Fibroblast of pulmonary artery (primary cell): ENCODE measurements at regions not wholly inside any gene's neighbourhood (a gene's known extent, or its start where the extent isn't known, plus 50 kb on each side); places are given as distances from the start of the nearest gene placed in this dataset.

ENCODE experiments used
- DNase-seq: peaks from one replicate; pipeline ENCODE4 v3.0.0-alpha.2; 2010; ENCODE audit warnings: low read depth
- H3K4me3 ChIP-seq: replicated peaks from 2 replicates; pipeline ENCODE4 v1.5.1; 2011; ENCODE audit warnings: low read depth, mild to moderate bottlenecking, control low read depth, low read length, moderate library complexity
- TF ChIP-seq, protein P1 (sequence below): IDR thresholded peaks from 2 replicates; pipeline ENCODE4 v1.5.1; 2011; ENCODE audit warnings: mild to moderate bottlenecking, control low read depth, low read length, inconsistent platforms; ENCODE audit errors: missing control alignments

DNA sequence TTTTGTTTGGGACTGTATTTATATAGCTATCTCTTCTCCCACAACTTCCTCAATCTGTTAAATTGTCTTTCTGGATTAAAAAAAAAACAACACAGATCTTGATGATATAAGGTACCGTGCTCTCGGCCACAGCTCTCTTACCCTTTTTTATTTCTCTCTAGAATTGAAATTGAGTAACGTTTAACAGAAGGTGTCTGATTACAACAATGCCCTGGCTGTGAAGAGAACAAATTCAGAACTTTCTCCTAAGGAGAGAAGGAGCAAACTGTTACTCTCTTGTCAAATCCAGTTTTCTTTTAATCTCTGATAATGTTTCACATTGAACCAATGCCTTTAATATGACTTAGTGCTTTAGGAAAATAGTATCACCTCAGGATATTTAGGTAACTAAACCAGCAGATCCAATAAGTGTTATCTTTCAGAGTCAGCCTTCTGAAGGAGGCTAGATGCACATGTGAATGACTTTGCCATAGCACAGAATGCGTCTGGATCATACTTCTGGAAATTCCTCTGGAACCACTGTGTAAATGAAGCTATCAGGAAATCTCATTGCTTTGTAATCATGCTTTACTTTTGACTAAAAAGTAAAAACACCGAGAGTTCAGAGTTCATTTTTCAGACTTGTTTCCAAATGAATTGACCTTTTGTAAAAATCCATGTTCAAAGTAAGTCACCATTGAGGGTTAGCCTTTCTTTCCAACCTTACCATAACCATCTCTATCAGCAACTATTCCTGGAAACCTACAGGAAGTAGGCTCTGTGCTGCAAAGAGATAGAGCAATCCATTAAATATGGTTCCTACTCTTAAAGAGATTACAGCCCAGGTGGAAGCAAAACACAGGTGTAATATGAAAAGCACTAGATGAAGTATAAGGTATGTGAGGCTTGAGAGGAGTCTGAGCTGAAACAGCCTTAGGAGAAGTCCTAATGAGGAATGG, 147.0 kb upstream of the OSR1 start:
- DNase-seq, result no peak
- TF ChIP-seq, protein P1, sequence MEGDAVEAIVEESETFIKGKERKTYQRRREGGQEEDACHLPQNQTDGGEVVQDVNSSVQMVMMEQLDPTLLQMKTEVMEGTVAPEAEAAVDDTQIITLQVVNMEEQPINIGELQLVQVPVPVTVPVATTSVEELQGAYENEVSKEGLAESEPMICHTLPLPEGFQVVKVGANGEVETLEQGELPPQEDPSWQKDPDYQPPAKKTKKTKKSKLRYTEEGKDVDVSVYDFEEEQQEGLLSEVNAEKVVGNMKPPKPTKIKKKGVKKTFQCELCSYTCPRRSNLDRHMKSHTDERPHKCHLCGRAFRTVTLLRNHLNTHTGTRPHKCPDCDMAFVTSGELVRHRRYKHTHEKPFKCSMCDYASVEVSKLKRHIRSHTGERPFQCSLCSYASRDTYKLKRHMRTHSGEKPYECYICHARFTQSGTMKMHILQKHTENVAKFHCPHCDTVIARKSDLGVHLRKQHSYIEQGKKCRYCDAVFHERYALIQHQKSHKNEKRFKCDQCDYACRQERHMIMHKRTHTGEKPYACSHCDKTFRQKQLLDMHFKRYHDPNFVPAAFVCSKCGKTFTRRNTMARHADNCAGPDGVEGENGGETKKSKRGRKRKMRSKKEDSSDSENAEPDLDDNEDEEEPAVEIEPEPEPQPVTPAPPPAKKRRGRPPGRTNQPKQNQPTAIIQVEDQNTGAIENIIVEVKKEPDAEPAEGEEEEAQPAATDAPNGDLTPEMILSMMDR, result no peak

DNA sequence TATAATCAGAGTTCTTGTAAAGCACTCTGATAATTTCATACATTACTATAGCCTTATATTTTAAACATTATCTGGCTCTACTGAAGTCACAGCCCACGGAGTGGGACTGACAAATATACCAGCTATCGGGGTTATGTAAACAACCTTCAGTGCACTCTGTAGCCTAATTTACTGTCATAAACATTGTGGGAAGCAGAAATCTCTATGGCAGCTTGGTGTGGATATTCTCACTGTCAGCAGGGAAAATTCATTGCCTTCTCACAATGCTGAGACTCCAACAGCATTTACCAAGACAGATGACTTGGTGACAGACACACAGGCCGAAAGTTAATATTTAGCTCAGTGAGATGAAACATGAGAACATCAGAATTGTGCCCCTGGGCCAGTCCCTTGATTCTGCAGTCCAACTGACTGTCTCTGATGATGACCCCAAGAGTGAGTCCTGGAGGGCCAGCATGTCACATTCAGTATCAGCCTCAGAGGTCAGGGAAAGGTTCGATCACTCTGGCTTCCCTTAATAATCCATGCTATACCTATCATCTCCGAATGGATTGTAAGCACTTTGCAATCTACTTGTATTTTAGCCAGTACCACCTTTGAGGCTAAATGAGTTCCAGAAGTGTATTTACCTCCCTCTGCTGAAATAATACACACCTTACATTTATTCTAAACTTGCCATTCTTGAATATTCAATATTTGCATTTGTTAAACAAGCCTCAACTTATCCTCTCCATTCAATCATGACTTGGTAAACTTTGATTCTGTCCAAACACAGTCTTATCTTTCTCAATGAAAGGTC, 146.2 kb upstream of the OSR1 start:
- DNase-seq, result no peak
- TF ChIP-seq, protein P1, result no peak
- H3K4me3 ChIP-seq, result no peak overlapping the region

More for the DNA sequence above, 147.0 kb upstream of the OSR1 start:
- H3K4me3 ChIP-seq, result no peak overlapping the region

DNA sequence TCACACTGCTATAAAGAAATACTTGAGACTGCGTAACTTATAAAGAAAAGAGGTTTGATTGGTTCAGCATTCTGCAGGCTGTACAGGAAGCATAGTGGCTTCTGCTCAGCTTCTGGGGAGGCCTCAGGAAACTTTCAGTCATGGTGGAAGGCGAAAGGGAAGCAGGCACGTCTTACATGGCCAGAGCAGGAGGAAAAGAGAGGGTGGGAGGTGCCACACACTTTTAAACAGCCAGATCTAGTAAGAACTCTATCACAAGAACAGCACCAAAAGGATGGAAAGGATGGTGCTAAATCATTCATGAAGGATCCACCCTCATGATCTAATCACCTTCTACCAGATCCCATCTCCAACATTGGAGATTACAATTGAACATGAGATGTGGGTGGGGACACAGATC, 145.5 kb upstream of the OSR1 start:
- H3K4me3 ChIP-seq, result no peak overlapping the region
- no peak for DNase-seq
- TF ChIP-seq, protein P1, result no peak

DNA sequence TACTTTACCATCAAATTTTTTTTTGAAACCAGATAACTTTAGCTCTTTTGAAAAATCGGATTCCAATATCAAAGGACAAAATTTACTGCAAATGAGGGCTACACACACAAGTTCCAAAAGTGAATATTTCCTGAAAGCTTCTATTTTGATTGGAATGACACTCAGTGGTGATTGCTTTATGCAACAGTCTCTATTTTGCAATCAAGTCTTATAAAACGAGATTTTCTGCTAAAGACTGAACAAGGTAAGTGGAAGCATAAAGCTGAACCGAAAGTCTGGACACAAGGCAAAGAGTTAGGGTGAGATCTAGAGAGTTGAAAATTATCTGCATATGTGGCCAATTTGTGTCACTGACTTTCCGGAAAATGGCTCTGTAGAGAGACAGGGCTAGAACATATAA, 145.0 kb upstream of the OSR1 start:
- TF ChIP-seq, protein P1, result no peak
- DNase-seq, result no peak
- no peak overlapping the region for H3K4me3 ChIP-seq

DNA sequence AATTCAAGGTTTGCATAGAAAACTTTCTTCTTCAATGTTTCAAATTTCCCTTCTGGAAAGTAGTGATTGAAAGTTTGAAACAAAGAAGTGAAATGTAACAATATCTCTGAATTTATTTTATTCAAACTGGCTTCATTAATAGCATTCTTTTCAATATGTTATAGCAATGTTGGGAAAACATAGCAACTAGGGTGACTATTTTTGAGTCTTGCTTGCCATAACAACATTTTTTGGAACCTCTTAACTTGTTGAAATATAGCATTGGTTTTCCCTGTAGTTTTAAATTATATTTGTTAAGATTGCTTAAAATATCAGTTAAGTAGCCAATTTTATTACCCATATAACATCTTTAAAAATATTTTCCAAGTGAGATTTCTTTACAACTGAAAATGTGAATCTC, 141.7 kb upstream of the OSR1 start:
- TF ChIP-seq, protein P1, result no peak

DNA sequence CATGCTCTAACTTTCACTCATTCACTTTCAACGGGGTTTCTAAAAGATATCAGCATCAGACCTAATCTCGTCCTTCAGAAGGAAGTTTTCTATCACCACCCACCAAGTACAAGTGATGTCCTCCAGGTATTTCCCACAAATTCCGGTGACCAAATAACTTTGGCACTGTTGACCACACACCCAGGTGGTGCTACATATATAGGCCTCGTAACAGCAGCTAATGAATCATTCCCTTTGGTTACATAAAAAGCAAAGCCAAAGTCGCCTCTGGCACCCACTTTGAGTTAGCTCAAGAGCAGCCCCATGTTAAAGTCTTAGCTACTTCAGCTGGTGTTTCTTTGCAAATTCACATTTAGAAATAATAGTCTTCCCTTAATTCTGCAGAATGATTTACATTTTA, 138.2 kb upstream of the OSR1 start:
- no peak overlapping the region for H3K4me3 ChIP-seq
- TF ChIP-seq, protein P1, result no peak
- no peak for DNase-seq

More for the DNA sequence above, 141.7 kb upstream of the OSR1 start:
- no peak for DNase-seq
- H3K4me3 ChIP-seq, result no peak overlapping the region
